ENCODE measurements at regions not wholly inside any gene's neighbourhood (a gene's known extent, or its start where the extent isn't known, plus 50 kb on each side); places are given as distances from the start of the nearest gene placed in this dataset.

GRCh38 chr22:34036931-34037330 is 116.7 kb upstream of the LARGE1 start:
- Histone ChIP-seq H3K4me1 (ENCODE audit: control insufficient read depth, insufficient read depth, low read length) (no peaks in the 10 kb centered on the region), H3K9ac (ENCODE audit: extremely low read depth, low read length, poor library complexity, severe bottlenecking) (no peak overlapping the region), H3K9me3 (ENCODE audit: control insufficient read depth, low read length) (no peaks in the 10 kb centered on the region), H3K27ac (ENCODE audit: low read depth, low read length) (no peak overlapping the region), H3K36me3 (ENCODE audit: control insufficient read depth, insufficient read depth, low read length) (no peaks in the 10 kb centered on the region), H3K4me3 (ENCODE audit: low read length) (no peak overlapping the region), H3K27me3 (ENCODE audit: control insufficient read depth, insufficient read depth, low read length, poor library complexity, severe bottlenecking) (peaks cover 7% of the 10 kb centered on the region)
- TF ChIP-seq CTCF (conservative IDR thresholded peaks at IDR 0.05) = no peak
- Mint-ChIP-seq H3K9me3 (no peaks in the 10 kb centered on the region), H3K27ac (no peak overlapping the region), H3K36me3 (ENCODE audit: low read depth) (no peaks in the 10 kb centered on the region), H3K4me3 (no peak overlapping the region), H3K4me1 (no peaks in the 10 kb centered on the region), H3K27me3 (ENCODE audit: insufficient read depth) (peaks cover 7% of the 10 kb centered on the region)
- 60 to 69% methylated on average over 2 of the region's 2 CpGs for WGBS, 2 experiments (ENCODE audit: insufficient coverage in 1 of 2, insufficient read length in 1 of 2)
- DNase-seq = peak; percentile 40

- H3K36me3 ChIP-seq (ENCODE audit: control insufficient read depth, insufficient read depth, low read length) = no peaks in the 10 kb centered on the region
- H3K9me3 Mint-ChIP-seq = no peaks in the 10 kb centered on the region
- H3K4me3 ChIP-seq (ENCODE audit: low read length) = no peak overlapping the region
- H3K27ac ChIP-seq (ENCODE audit: low read depth, low read length) = no peak overlapping the region
- no peak overlapping the region for H3K27ac Mint-ChIP-seq
- no peaks in the 10 kb centered on the region for H3K4me1 Mint-ChIP-seq
- no peaks in the 10 kb centered on the region for H3K9me3 ChIP-seq (ENCODE audit: control insufficient read depth, low read length)
- TF ChIP-seq CTCF (conservative IDR thresholded peaks at IDR 0.05) = no peak
- no peak overlapping the region for H3K4me3 Mint-ChIP-seq
- 81 to 87% methylated on average over 10 to 11 of the region's 11 CpGs for whole genome bisulfite sequencing, 2 experiments (ENCODE audit: insufficient coverage in 1 of 2, insufficient read length in 1 of 2)
- H3K36me3 Mint-ChIP-seq (ENCODE audit: low read depth) = no peaks in the 10 kb centered on the region
- peaks cover 7% of the 10 kb centered on the region for H3K27me3 ChIP-seq (ENCODE audit: control insufficient read depth, insufficient read depth, low read length, poor library complexity, severe bottlenecking)
- DNase-seq = no peak
- no peaks in the 10 kb centered on the region for H3K4me1 ChIP-seq (ENCODE audit: control insufficient read depth, insufficient read depth, low read length)
- peaks cover 7% of the 10 kb centered on the region for H3K27me3 Mint-ChIP-seq (ENCODE audit: insufficient read depth)
- H3K9ac ChIP-seq (ENCODE audit: extremely low read depth, low read length, poor library complexity, severe bottlenecking) = no peak overlapping the region
These were observed 118.7 kb upstream of the LARGE1 start for GRCh38 chr22:34038801-34039555.

- Histone ChIP-seq H3K4me1 (ENCODE audit: control insufficient read depth, insufficient read depth, low read length) (no peaks in the 10 kb centered on the region), H3K9ac (ENCODE audit: extremely low read depth, low read length, poor library complexity, severe bottlenecking) (no peak overlapping the region), H3K36me3 (ENCODE audit: control insufficient read depth, insufficient read depth, low read length) (no peaks in the 10 kb centered on the region), H3K27me3 (ENCODE audit: control insufficient read depth, insufficient read depth, low read length, poor library complexity, severe bottlenecking) (no peaks in the 10 kb centered on the region), H3K27ac (ENCODE audit: low read depth, low read length) (no peak overlapping the region), H3K4me3 (ENCODE audit: low read length) (no peak overlapping the region), H3K9me3 (ENCODE audit: control insufficient read depth, low read length) (no peaks in the 10 kb centered on the region)
- no peak for DNase-seq
- Mint-ChIP-seq H3K36me3 (ENCODE audit: low read depth) (no peaks in the 10 kb centered on the region), H3K27me3 (ENCODE audit: insufficient read depth) (peaks cover 3% of the 10 kb centered on the region), H3K27ac (no peak overlapping the region), H3K4me1 (no peaks in the 10 kb centered on the region), H3K4me3 (no peak overlapping the region), H3K9me3 (no peaks in the 10 kb centered on the region)
- no peak for TF ChIP-seq CTCF (conservative IDR thresholded peaks at IDR 0.05)
- 83 to 93% methylated on average over 3 to 4 of the region's 4 CpGs for WGBS, 2 experiments (ENCODE audit: insufficient coverage in 1 of 2, insufficient read length in 1 of 2)
These were observed 125.0 kb upstream of the LARGE1 start for GRCh38 chr22:34045311-34045710.
